ENCODE measurements at regions not wholly inside any gene's neighbourhood (a gene's known extent, or its start where the extent isn't known, plus 50 kb on each side); places are given as distances from the start of the nearest gene placed in this dataset.

- no peak for TF ChIP-seq ELF4 (IDR thresholded peaks at IDR 0.05)
- no peak for TF ChIP-seq ZNF384 (IDR thresholded peaks at IDR 0.05)
- TF ChIP-seq NFRKB (IDR thresholded peaks at IDR 0.05), result no peak
- TF ChIP-seq PKNOX1 (IDR thresholded peaks at IDR 0.05), result no peak
- no peak for TF ChIP-seq FOXK2 (IDR thresholded peaks at IDR 0.05)
- no peak for TF ChIP-seq SP1 (IDR thresholded peaks at IDR 0.05)
- TF ChIP-seq ARNT (IDR thresholded peaks at IDR 0.05), result no peak
- TF ChIP-seq BHLHE40 (IDR thresholded peaks at IDR 0.05; ENCODE audit: borderline replicate concordance), result no peak
- TF ChIP-seq FOXA1 (IDR thresholded peaks at IDR 0.05), result no peak
- no peak for TF ChIP-seq FOXM1 (IDR thresholded peaks at IDR 0.05; ENCODE audit: borderline replicate concordance)
- TF ChIP-seq TARDBP (IDR thresholded peaks at IDR 0.05), result no peak
Measured at GRCh38 chr3:59593380-59593779, 543.6 kb upstream of the CFAP20DC start.
